ENCODE measurements at regions not wholly inside any gene's neighbourhood (a gene's known extent, or its start where the extent isn't known, plus 50 kb on each side); places are given as distances from the start of the nearest gene placed in this dataset.

GRCh38 chr1:87615491-87615890 is 286.8 kb downstream of the LMO4 start:
- no peak for TF ChIP-seq CTCF (conservative IDR thresholded peaks at IDR 0.05)
- H3K27ac ChIP-seq: no peak overlapping the region

GRCh38 chr1:87615901-87616300 is 287.2 kb downstream of the LMO4 start:
- H3K27ac ChIP-seq: no peak overlapping the region
- no peak for TF ChIP-seq CTCF (conservative IDR thresholded peaks at IDR 0.05)

GRCh38 chr1:87620807-87621206 is 292.1 kb downstream of the LMO4 start:
- H3K27ac ChIP-seq: no peak overlapping the region
- TF ChIP-seq CTCF (conservative IDR thresholded peaks at IDR 0.05): no peak

DNA sequence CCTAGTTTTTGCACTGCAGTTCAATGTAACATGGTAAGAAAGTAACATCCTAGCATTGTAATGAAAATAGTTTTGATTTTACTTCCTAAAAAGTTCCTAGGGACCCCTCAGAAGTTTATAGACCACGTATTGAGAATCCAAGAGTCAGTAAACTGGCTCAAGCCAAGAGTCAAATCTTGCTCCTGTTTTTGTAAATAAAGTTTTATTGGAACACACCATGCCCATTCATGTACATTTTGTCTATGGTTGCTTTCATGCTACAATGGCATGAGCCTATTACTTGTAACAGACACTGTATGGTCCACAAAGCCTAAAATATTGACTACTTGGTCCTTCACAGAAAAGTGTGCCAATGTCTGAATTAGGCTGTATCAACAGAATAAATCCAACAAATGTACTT is 301.0 kb downstream of the LMO4 start:
- H3K27ac ChIP-seq: no peak overlapping the region
- no peak for TF ChIP-seq CTCF (conservative IDR thresholded peaks at IDR 0.05)

- no peak overlapping the region for H3K27ac ChIP-seq
- TF ChIP-seq CTCF (conservative IDR thresholded peaks at IDR 0.05): no peak
Measured at GRCh38 chr1:87632232-87632631, 303.6 kb downstream of the LMO4 start.

GRCh38 chr1:87636198-87636892 is 307.7 kb downstream of the LMO4 start:
- no peak for TF ChIP-seq CTCF (conservative IDR thresholded peaks at IDR 0.05)
- H3K27ac ChIP-seq: no peak overlapping the region

- H3K27ac ChIP-seq: no peak overlapping the region
- no peak for TF ChIP-seq CTCF (conservative IDR thresholded peaks at IDR 0.05)
Measured at GRCh38 chr1:87638636-87639035, 310.0 kb downstream of the LMO4 start.
